RWPE1 (cell line): ENCODE measurements at regions not wholly inside any gene's neighbourhood (a gene's known extent, or its start where the extent isn't known, plus 50 kb on each side); places are given as distances from the start of the nearest gene placed in this dataset.

ENCODE experiments used
- CTCF ChIA-PET: fragments of 350-600 bp; sonication (Branson Sonifier 250); formaldehyde crosslinking; extraction: SDS; loops from one replicate; lab custom pipeline; 2021; lab: Yijun Ruan, JAX
- POLR2A ChIA-PET: fragments of 400-600 bp; formaldehyde crosslinking; extraction: SDS; loops from one replicate; lab custom pipeline; 2020; ENCODE audit warnings: antibody characterized with exemption; ENCODE audit not compliant: low non-redundant PET; lab: Yijun Ruan, JAX
- DNase-seq: peaks from one replicate; pipeline ENCODE4 v3.0.0; 2012; ENCODE audit warnings: low spot score
- H3K27ac ChIP-seq: fragments of 450-650 bp; 2 replicates; pipeline ENCODE4 v1.5.1; 2017
- CTCF ChIP-seq: fragments of 450-650 bp; conservative IDR thresholded peaks from 2 replicates; pipeline ENCODE4 v1.5.1; 2017; ENCODE audit warnings: low read depth, mild to moderate bottlenecking

DNA sequence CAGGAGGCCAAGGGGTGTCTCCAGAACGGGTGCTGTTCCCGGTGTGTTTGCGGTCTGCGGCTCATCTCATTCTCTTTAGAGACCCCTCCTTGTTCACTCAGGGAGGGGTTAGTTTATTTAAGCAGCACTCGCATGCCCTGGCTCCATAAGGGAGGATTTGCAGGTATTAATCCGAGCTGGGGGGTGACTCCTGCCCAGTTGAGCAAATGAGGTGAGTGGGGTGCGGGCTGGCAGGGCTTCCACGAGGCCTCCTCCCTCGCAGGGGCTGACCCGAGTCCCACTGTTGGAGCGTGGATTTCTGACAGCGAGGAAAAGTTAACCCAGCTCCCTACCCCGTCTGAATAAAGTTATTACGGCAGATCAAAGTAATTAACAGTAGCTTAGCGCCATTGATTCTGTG, 371.8 kb upstream of the SALL3 start:
- H3K27ac ChIP-seq: no peak overlapping the region
- POLR2A ChIA-PET: no interaction called here
- CTCF ChIA-PET: no interaction called here
- no peak for TF ChIP-seq CTCF
- no peak for DNase-seq

- H3K27ac ChIP-seq: no peak overlapping the region
- no peak for DNase-seq
- CTCF ChIA-PET: no interaction called here
- TF ChIP-seq CTCF: no peak
- POLR2A ChIA-PET: no interaction called here
These were observed 369.4 kb upstream of the SALL3 start for GRCh38 chr18:78610179-78610578.

DNA sequence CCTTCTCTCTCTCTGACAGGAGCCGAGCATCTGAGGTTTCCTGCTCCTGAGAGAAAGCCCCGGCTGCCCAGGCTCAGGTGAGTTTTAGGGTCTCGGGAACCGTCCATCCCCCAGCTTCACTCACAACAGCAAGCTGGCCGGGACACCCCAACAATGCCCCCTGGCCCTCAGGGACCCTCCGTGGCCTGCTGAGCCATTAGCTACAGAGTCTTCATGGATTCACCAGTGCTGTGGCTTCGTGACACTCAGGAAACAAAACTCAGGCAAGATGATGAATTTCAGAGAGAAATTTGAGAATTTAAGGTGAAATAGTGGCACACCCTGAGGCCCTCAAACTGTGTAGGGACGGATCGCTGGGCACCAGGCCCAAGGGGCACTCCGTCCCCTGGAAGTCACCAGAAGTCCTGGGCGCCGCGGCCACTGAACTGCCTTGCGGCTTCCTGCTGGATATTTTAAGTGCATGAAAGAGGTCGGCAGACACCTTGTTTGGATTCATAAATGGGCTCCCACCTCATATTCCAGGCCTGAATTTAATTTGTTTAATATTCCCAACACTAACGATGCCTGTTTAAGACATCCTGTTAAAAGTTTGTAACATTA, 368.3 kb upstream of the SALL3 start:
- CTCF ChIA-PET: no interaction called here

GRCh38 chr18:78611869-78612268, 367.7 kb upstream of the SALL3 start:
- ChIA-PET CTCF (no interaction called here), POLR2A (no interaction called here)
- no peak for DNase-seq
- TF ChIP-seq CTCF: no peak
- no peak overlapping the region for H3K27ac ChIP-seq

More for the DNA sequence above, 368.3 kb upstream of the SALL3 start:
- no peak for TF ChIP-seq CTCF
- no peak for DNase-seq
- POLR2A ChIA-PET: no interaction called here
- H3K27ac ChIP-seq: no peak overlapping the region

DNA sequence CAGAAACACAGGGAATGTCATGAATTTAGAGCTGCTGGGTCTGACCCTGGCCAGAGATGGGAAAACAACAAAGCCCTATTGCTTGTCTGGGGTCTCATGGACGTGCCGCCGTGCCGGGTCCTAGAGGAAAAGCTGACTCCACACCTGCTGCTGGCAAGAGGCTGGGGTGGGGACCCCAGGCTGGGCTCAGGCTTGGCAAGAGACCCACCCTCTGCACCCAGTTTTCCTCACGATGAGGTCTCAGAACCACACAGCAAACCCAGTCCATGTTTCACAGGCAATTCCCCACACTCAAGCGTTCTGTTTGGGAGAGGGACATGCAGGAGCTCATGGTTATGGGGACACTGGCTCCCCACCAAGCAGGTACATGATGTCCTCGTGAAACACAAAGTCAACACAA, 367.3 kb upstream of the SALL3 start:
- ChIA-PET POLR2A (no interaction called here), CTCF (no interaction called here)
- TF ChIP-seq CTCF: no peak
- no peak overlapping the region for H3K27ac ChIP-seq
- no peak for DNase-seq

- H3K27ac ChIP-seq: no peak overlapping the region
- ChIA-PET CTCF (no interaction called here), POLR2A (no interaction called here)
- DNase-seq: no peak
- no peak for TF ChIP-seq CTCF
These were observed 366.8 kb upstream of the SALL3 start for GRCh38 chr18:78612801-78613200.
